ENCODE measurements at regions not wholly inside any gene's neighbourhood (a gene's known extent, or its start where the extent isn't known, plus 50 kb on each side); places are given as distances from the start of the nearest gene placed in this dataset.

DNA sequence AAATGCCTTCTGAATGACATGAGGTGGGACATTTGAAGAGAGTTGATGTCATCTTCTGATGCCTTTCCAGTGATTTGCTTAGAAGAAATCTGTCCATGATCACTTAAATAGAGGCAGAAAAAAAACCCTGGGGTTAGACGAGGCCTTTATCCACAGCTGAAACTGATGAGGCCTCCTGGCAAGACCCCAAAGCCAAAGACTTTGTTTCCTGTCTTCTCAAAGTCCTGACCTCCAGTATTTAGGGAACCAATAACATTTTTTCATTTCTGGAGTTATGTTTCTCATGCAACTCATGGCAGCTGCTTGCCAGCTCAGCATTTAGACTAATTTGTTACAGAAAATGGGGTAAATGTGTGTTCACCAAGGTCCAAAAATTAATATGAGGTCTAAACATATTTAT, 248.0 kb upstream of the PRDM1 start:
- DNase-seq = no peak

GRCh38 chr6:105836889-105837288, 249.2 kb upstream of the PRDM1 start:
- DNase-seq = no peak

DNA sequence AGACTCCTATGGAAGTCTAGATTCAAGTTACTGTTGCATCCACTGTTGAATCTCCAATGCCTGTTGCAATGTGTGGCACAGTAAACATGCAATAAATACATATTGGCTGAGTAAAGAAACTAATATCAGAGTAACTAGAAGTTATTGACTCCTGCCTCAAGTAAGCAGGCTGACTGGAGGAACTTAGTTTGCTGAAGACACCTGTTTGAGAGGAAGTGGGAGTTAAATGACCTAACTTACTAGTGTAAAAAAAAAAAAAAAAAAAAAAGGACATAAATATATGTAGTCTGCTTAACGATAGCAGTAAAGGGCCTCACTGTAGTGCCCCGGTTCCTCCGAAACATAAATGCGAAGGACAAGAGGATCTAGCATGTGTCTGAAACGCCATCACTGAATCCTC, 249.8 kb upstream of the PRDM1 start:
- DNase-seq = no peak

DNA sequence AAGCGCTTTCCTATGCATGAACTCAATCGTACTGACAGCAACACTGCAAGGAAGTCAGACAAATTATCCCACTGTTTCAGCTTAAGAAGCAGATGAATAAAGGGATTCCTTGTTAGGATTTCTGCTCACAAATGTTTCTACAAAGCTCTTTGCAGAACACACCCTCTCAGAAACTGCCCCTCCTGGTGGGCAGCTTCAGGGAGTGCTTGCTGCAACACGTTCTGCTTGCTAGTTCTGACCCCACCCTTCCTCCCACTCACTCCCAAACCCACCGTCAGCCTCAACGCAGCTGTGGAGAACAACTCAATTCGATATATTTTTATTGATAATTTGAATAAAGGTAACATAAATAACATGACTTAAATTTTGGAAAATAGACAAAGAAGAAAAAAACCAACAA, 250.8 kb upstream of the PRDM1 start:
- DNase-seq = no peak

- no peak for DNase-seq
Measured at GRCh38 chr6:105833959-105834947, 251.9 kb upstream of the PRDM1 start.

DNA sequence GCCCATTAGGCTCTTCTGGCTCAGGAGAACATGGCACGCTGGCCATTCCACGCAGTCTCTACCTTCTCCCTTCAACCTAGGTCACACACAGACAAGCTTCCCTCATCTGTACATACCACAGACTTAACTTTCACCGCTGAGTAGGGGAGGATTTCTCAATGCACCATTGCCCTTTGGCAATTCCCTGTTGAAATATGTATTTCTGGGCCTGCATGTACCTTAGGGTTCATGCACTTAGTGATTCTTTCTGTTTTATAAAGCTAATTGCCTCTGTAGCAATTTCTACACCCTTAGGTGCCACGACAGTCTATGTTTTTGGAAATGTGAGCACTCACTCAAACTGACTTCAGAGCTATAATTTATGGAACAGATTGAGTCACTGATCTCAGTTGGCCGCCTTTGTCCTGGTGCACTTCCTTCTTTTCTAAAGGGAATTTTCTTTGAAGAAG, 253.8 kb upstream of the PRDM1 start:
- no peak for DNase-seq

- DNase-seq = no peak
Measured at GRCh38 chr6:105831311-105832097, 254.6 kb upstream of the PRDM1 start.

DNA sequence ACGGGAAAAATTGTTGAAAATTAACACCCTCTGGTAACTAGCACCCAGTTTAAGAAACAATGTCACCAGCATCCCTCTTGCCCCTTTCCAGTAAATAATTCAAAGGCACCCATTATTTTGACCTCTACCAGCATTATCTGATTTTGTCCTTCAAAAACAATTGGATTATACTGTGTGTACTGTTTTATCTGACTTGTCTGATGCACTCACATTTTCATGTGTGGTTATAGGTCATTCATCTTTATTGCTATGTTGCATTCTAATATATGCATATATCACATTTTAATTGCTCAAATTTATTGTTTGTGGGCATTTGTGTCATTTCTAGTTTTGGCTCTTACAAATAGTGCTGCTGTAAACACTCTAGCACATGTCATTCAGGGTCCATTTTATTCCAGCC, 260.9 kb upstream of the PRDM1 start:
- no peak for DNase-seq

DNA sequence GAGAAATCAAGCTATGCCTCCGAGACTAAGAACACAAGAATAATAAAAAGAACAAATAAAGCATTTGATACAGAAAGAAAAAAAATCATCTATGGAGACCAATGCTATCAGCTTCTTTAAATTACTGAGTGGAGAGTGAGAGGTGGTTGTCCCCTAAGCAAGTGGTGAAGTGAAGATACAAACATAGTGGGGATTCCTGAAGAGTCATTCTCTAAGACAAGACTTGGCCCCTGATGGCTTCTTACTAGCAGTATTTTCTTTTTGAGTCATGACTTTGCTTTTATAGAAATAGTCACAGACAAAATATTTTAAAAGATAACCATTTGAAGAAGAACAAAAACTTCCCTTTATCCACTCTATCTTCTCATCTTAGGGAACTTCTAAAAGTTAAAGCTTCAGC, 261.4 kb upstream of the PRDM1 start:
- DNase-seq = no peak

DNA sequence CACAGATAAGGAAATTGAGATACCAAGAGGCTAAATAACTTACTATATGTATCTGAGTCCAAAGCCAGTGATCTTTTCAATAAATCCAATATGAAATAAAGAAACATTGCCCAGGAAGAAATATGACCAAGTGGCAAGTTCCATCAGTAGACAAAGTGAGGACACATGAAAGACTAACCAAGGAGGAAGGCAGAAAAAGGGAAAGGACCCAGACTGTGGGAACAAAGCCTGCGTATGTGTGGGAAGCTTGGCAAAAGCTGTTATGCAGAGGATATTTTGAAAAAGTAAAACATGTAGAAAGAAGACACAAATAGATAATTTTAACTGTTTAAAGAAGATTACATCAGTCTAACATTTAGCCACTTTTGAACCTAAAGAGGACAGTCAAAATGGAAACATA, 264.4 kb upstream of the PRDM1 start:
- DNase-seq = no peak

DNA sequence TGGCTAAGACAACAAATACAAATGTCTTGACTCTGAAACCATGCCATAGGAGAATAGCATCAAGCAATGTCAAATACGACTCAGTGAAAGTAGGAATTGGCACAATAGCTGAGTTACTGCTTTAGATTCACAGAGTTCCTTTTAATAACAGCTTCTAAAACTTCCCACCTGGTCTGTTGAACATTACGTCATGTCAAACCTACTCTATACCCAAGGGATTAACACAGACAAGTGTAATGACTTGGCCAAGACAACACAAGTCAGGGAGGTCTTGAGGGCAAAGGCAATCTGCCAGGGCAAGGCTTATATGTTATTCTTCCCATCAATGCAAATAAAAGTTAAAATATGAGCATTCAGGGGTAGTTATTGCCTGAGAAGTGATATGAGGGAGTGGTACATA, 265.1 kb upstream of the PRDM1 start:
- DNase-seq = no peak

DNA sequence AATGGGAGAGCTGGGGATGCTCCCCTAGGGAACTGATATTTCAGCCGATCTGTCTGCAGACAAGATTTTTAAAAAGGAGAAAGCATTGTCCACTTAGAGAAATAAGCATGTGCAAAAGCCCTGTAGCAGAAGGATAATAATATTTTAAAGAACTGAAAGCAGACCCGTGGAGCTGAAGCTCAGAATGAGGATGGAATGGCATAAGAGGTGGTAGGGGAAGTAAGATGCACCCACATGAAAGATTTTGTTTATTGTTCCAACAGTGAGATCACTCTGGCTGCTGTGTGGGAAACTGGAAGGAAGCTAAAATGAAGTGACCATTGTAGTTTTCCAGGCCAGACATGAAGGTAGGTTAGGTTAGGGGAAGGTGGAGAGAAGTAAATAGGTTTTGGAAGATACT, 266.4 kb upstream of the PRDM1 start:
- DNase-seq = no peak

DNA sequence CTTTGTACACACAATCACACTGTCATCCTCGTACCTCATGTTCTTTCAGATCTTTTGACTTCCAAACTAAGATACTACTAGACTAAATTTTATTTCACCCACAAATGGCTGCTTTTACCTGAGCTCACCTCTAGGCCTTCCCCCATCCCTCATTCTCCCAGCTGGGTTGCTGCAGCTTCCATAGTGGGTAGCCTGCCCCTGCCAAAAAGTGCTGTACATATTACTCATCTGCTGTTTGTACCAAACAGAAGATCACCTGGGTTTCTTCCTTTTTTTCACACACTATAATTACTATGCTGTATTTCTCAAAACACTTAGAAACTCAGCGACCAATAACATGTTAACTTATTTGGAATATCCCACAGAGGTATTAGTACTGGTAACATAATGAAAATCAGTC, 267.6 kb upstream of the PRDM1 start:
- no peak for DNase-seq

DNA sequence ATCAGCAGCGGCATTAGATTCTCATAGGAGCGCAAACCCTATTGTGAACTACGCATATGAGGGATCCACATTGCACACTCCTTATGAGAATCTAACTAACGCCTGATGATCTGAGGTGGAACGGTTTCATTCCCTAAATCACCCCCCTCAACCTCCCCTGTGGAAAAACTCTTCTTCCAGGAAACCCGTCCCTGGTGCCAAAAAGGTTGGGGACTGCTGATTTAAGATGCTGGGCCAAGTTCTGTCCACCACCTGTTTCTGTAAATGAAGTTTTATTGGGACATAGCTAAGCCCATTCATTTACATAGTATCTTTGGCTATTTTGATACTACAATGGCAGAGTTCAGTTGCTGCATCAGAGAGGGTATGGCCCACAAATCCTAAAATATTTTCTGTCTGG, 268.2 kb upstream of the PRDM1 start:
- no peak for DNase-seq

DNA sequence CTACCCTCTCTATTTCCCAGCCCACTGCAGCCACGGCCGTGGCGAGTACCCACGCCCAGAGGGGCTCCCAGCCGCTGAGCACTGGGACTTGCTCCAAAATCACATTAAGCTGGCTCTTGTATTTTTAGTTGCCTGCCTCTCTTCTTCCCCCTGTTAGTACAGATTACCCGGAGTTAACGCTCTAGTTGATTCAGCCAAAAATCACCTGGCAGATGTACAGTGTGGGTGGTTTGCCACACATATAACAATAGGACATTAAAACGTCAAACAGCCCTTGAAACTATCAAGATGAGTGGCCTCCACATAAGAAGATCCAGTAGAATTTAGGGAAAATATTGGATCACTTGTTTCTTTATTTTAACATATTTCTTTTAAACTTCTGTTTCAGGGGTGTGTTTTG, 268.8 kb upstream of the PRDM1 start:
- DNase-seq = no peak

GRCh38 chr6:105816847-105817246, 269.3 kb upstream of the PRDM1 start:
- DNase-seq = no peak

- no peak for DNase-seq
Measured at GRCh38 chr6:105815661-105816555, 270.2 kb upstream of the PRDM1 start.

GRCh38 chr6:105814745-105815536, 271.2 kb upstream of the PRDM1 start:
- no peak for DNase-seq

DNA sequence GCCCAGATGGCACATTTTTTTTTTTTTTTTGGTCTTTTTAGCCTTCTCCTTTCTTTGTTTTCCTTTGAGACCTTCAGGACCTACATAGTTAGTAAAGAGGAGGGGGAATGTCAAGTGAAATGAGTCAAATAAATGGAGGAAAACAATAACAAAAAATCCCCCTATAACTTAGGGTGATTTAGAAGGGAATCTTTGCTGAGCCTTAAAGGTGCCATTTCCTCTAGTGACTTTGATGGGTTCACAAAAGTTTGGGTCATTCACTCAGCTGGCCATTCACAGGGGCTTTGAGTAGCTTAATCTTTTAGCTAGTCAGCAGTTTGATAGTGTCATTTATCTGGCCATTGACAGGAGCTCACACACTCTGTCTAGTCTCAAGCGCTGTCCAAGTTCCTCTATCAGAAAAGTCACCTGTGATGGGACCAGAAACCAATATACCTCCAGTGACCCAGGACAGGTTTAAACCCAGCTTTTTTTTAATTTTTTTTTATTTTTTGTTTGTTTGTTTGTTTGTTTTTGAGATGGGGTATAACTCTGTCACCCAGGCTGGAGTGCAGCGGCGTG, 275.1 kb upstream of the PRDM1 start:
- DNase-seq = no peak

GRCh38 chr6:105810105-105810921, 275.8 kb upstream of the PRDM1 start:
- DNase-seq = no peak

GRCh38 chr6:105808571-105808970, 277.6 kb upstream of the PRDM1 start:
- no peak for DNase-seq

Data from NCI-H1417 treated with DMSO at 0.1 percent for 48 hours (cell line).